HepG2 (cell line): ENCODE measurements at regions not wholly inside any gene's neighbourhood (a gene's known extent, or its start where the extent isn't known, plus 50 kb on each side); places are given as distances from the start of the nearest gene placed in this dataset.

Experiments used
- ATAC-seq: fragments of 200-7000 bp; cut with Tn5 transposase; 3 replicates; pipeline ENCODE4 v1.9.1; 2020; ENCODE audit warnings: mild to moderate bottlenecking, moderate library complexity
- BruUV-seq: library from RNA; stranded (reverse); fragments of 400-500 nt; replicated peaks from 2 replicates; lab custom pipeline; 2021; lab: Mats Ljungman, UMichigan
- CTCF ChIA-PET: fragments of 300-600 bp; formaldehyde crosslinking; extraction: SDS; loops from one replicate; lab custom pipeline; 2021; ENCODE audit warnings: low total read pairs, inconsistent platforms, low intra/inter-chr PET ratio; lab: Yijun Ruan, JAX
- POLR2A ChIA-PET: fragments of 350-600 bp; sonication (Branson Sonifier 250); formaldehyde crosslinking; loops from one replicate; lab custom pipeline; 2020; ENCODE audit warnings: antibody characterized with exemption, inconsistent platforms; lab: Yijun Ruan, JAX
- DNase-seq: peaks from one replicate; pipeline ENCODE4 v3.0.0-alpha.2; 2015; ENCODE audit warnings: low spot score
- FAIRE-seq: peaks from 3 replicates; lab custom pipeline; 2011; peaks lifted over from hg19 to GRCh38; lab: Jason Lieb, UNC
- H2AFZ ChIP-seq: one replicate; pipeline ENCODE4 v1.6.1; 2011; ENCODE audit warnings: low read length, inconsistent platforms
- H3K27ac ChIP-seq: fragments of 300-600 bp; 3 replicates; pipeline ENCODE4 v1.8.0; 2011; ENCODE audit warnings: mixed run types, mild to moderate bottlenecking, mixed read lengths, low read length, inconsistent platforms; ENCODE audit not compliant: insufficient read depth; ENCODE audit errors: extremely low read length
- H3K27me3 ChIP-seq, 2 experiments: fragments of 200-600 bp in 1 of 2; 2 replicates in 1 of 2; 3 replicates in 1 of 2; pipeline versions ENCODE4 v1.6.0 to v1.8.0; 2011; ENCODE audit warnings: low read length in 2 of 2, mild to moderate bottlenecking in 2 of 2, moderate library complexity in 2 of 2, inconsistent platforms in 1 of 2; ENCODE audit not compliant: insufficient read depth in 2 of 2, control insufficient read depth in 1 of 2
- H3K36me3 ChIP-seq, 2 experiments: fragments of 200-600 bp in 1 of 2; replicated peaks in 1 of 2; 2 replicates in 1 of 2; 3 replicates in 1 of 2; pipeline versions ENCODE4 v1.5.1 to v1.8.0; 2011; ENCODE audit warnings: low read length in 2 of 2, inconsistent platforms in 1 of 2; ENCODE audit not compliant: insufficient read depth in 2 of 2, control insufficient read depth in 1 of 2
- H3K4me1 ChIP-seq: 2 replicates; pipeline ENCODE4 v1.5.1; 2012; ENCODE audit warnings: low read length, inconsistent platforms; ENCODE audit not compliant: insufficient read depth
- H3K4me2 ChIP-seq: 2 replicates; pipeline ENCODE4 v1.6.0; 2011; ENCODE audit warnings: low read depth, low read length, inconsistent platforms
- H3K4me3 ChIP-seq, 3 experiments: fragments of 200-600 bp in 1 of 3; sonication (generic), shearing (Covaris generic) in 1 of 3; replicated peaks in 1 of 3; 2 replicates each; pipeline ENCODE4 v1.5.1; 2011 to 2016; ENCODE audit warnings: low read length in 3 of 3, inconsistent platforms in 2 of 3, low read depth in 2 of 3, mild to moderate bottlenecking in 2 of 3, control low read depth in 1 of 3, mixed read lengths in 1 of 3; ENCODE audit not compliant: insufficient read depth in 1 of 3
- H3K79me2 ChIP-seq: one replicate; pipeline ENCODE4 v1.6.1; 2011; ENCODE audit warnings: low read length, inconsistent platforms; ENCODE audit not compliant: insufficient read depth
- H3K9ac ChIP-seq: 2 replicates; pipeline ENCODE4 v1.6.0; 2011; ENCODE audit warnings: mild to moderate bottlenecking, low read depth, low read length, inconsistent platforms; ENCODE audit not compliant: insufficient read depth
- H3K9me3 ChIP-seq: 2 replicates; pipeline ENCODE4 v1.5.1; 2012; ENCODE audit warnings: mild to moderate bottlenecking, low read length
- H4K20me1 ChIP-seq: 2 replicates; pipeline ENCODE4 v1.6.0; 2011; ENCODE audit warnings: inconsistent platforms, mild to moderate bottlenecking, low read length, moderate library complexity; ENCODE audit not compliant: insufficient read depth
- CENPBD1 ChIP-seq: sonication (generic); formaldehyde crosslinking; IDR thresholded peaks from 2 replicates; pipeline ENCODE4 v1.8.0; 2022; ENCODE audit warnings: missing genetic modification reagents, low read depth, mild to moderate bottlenecking, borderline replicate concordance
- DRAP1 ChIP-seq: IDR thresholded peaks from 2 replicates; pipeline ENCODE4 v1.6.1; 2016; ENCODE audit warnings: missing genetic modification reagents, missing compliant biosample characterization
- ZNF552 ChIP-seq: sonication (generic); formaldehyde crosslinking; IDR thresholded peaks from 2 replicates; pipeline ENCODE4 v1.9.0; 2022; ENCODE audit warnings: missing genetic modification reagents, mild to moderate bottlenecking, borderline replicate concordance
- ZNF564 ChIP-seq: sonication (generic); formaldehyde crosslinking; IDR thresholded peaks from 2 replicates; pipeline ENCODE4 v1.8.1; 2023; ENCODE audit warnings: mild to moderate bottlenecking, missing genetic modification reagents
- WGBS: methylation state at CpG from one replicate; pipeline ENCODE4 v1.1.6; 2017; ENCODE audit warnings: low lambda C conversion rate; 5-methylcytosine and 5-hydroxymethylcytosine counted together
- in situ Hi-C: cut with HindIII; loops from 2 replicates; pipeline ENCODE4 v1.10.0; 2017; ENCODE audit warnings: low pct_unique_long_range_greater_than_20kb; ENCODE audit not compliant: extremely low pct_ligation_motif_present
- intact Hi-C: fragments of 100-400 bp; cut with micrococcal nuclease; formaldehyde crosslinking; loops from one replicate; pipeline ENCODE4 v1.10.0; 2022; ENCODE audit not compliant: unreplicated experiment

GRCh38 chr4:123822353-123822752 is 425.8 kb downstream of the SPRY1 start:
- Histone ChIP-seq H3K9me3 (no peaks in the 10 kb centered on the region), H3K27ac (no peak overlapping the region), H3K4me1 (peaks cover 41% of the 10 kb centered on the region), H3K4me2 (no peak overlapping the region), H4K20me1 (no peaks in the 10 kb centered on the region), H3K4me3 (no peak overlapping the region), H3K27me3 (no peaks in the 10 kb centered on the region), H3K9ac (no peak overlapping the region), H3K36me3 (no peaks in the 10 kb centered on the region; a peak in 1 of 5 replicates), H3K79me2 (no peaks in the 10 kb centered on the region), H2AFZ (no peak overlapping the region)
- ChIA-PET POLR2A (interaction anchor here (1.8 kb wide), 1 partner anchor 35 kb away, joined by 5 read pairs; no protein-coding TSS in a partner anchor), CTCF (no interaction called here)
- in situ Hi-C loops = no loop called here
- DNase-seq (no peak), FAIRE-seq (no peak), ATAC-seq (no peak)
- intact Hi-C loops = no loop called here
- no TSS peak for BruUV-seq
- WGBS = 68% methylated on average over 2 of the region's 2 CpGs
- TF ChIP-seq ZNF564 (CRISPR knock-in tag) (peak; percentile 98), ZNF552 (CRISPR knock-in tag) (no peak)

DNA sequence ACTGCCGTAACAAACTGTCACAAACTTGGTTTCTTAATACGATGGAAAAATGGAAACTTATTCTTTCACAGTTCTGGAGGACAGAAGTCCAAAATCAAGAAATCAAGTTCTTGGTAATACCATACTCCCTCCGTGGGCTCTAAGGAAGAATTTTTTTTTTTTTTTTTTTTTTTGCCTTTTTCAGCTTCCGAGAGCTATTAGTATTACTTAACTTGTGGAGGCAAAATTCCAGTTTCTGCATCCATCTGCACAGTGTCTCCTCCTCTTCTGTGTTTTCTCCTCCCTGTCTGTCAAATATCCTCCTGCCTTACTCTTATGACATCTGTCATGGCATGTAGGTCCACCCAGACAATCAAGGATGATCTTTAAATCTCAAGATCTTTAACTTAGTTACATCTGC is 426.6 kb downstream of the SPRY1 start:
- no peak for FAIRE-seq
- BruUV-seq = no TSS peak

More for the DNA sequence above, 426.6 kb downstream of the SPRY1 start:
- Histone ChIP-seq H3K4me3 (no peak overlapping the region), H3K36me3 (no peaks in the 10 kb centered on the region; a peak in 1 of 5 replicates), H3K4me2 (no peak overlapping the region), H3K79me2 (no peaks in the 10 kb centered on the region), H4K20me1 (no peaks in the 10 kb centered on the region), H2AFZ (no peak overlapping the region), H3K27me3 (no peaks in the 10 kb centered on the region), H3K27ac (no peak overlapping the region), H3K9me3 (no peaks in the 10 kb centered on the region), H3K9ac (no peak overlapping the region), H3K4me1 (peaks cover 41% of the 10 kb centered on the region)
- TF ChIP-seq CENPBD1 (no peak), DRAP1 (CRISPR knock-in tag) (no peak)
- DNase-seq (no peak), ATAC-seq (no peak)
- CTCF ChIA-PET = no interaction called here
- 91% methylated on average over 4 of the region's 4 CpGs for WGBS
- in situ Hi-C loops (no loop called here), intact Hi-C loops (no loop called here)
- POLR2A ChIA-PET = interaction anchor here (0.6 kb wide), 1 partner anchor 12 kb away, joined by 3 read pairs; no protein-coding TSS in a partner anchor
